ENCODE measurements at regions not wholly inside any gene's neighbourhood (a gene's known extent, or its start where the extent isn't known, plus 50 kb on each side); places are given as distances from the start of the nearest gene placed in this dataset.
"Not testable (repeated sequence)": the region's sequence is repeated elsewhere in the genome, so short reads cannot be mapped to it uniquely, and the experiment has no call there.

- no peak for DNase-seq
- intact Hi-C loops (cut with DNase I): loop anchor here (5.0 kb wide), 1 partner anchor 46 kb away; no protein-coding TSS in a partner anchor
Measured at GRCh38 chr20:19833395-19833794, 75.3 kb downstream of the RIN2 start.

GRCh38 chr20:19834287-19834686 is 76.2 kb downstream of the RIN2 start:
- no peak for DNase-seq
- intact Hi-C loops (cut with DNase I): loop anchor here (5.0 kb wide), 1 partner anchor 47 kb away; no protein-coding TSS in a partner anchor

- intact Hi-C loops (cut with DNase I): loop anchor here (5.0 kb wide), 1 partner anchor 47 kb away; no protein-coding TSS in a partner anchor
- no peak for DNase-seq
Measured at GRCh38 chr20:19834783-19835182, 76.7 kb downstream of the RIN2 start.

- intact Hi-C loops (cut with DNase I): no loop called here
- peak; percentile 47 to 97 (median 74) for DNase-seq
Measured at GRCh38 chr20:19835533-19836222, 77.6 kb downstream of the RIN2 start.

GRCh38 chr20:19838468-19838867 is 80.4 kb downstream of the RIN2 start:
- intact Hi-C loops (cut with DNase I): no loop called here
- no peak for DNase-seq

- DNase-seq: no peak
- intact Hi-C loops (cut with DNase I): no loop called here
Measured at GRCh38 chr20:19839053-19839452, 81.0 kb downstream of the RIN2 start.

- intact Hi-C loops (cut with DNase I): no loop called here
- no peak for DNase-seq
Measured at GRCh38 chr20:19840111-19840710, 82.2 kb downstream of the RIN2 start.

GRCh38 chr20:19841740-19842139 is 83.7 kb downstream of the RIN2 start:
- intact Hi-C loops (cut with DNase I): no loop called here
- no peak for DNase-seq

GRCh38 chr20:19844850-19845249 is 86.8 kb downstream of the RIN2 start:
- intact Hi-C loops (cut with DNase I); DNase-seq: not testable (repeated sequence)

GRCh38 chr20:19847383-19847782 is 89.3 kb downstream of the RIN2 start:
- intact Hi-C loops (cut with DNase I): no loop called here
- no peak for DNase-seq

- intact Hi-C loops (cut with DNase I): no loop called here
- DNase-seq: peak in 6 of 10 donors; percentile 16 to 90 (median 46)
Measured at GRCh38 chr20:19849341-19850197, 91.5 kb downstream of the RIN2 start.

GRCh38 chr20:19850198-19850533 is 92.1 kb downstream of the RIN2 start:
- intact Hi-C loops (cut with DNase I): no loop called here
- peak in 6 of 10 donors; percentile 35 to 89 (median 44) for DNase-seq

- intact Hi-C loops (cut with DNase I): no loop called here
- DNase-seq: peak in 1 of 10 donors; percentile 77
Measured at GRCh38 chr20:19851861-19852260, 93.8 kb downstream of the RIN2 start.

GRCh38 chr20:19855416-19855815 is 97.4 kb downstream of the RIN2 start:
- DNase-seq: no peak
- intact Hi-C loops (cut with DNase I): no loop called here

GRCh38 chr20:19858466-19859371 is 100.7 kb downstream of the RIN2 start:
- DNase-seq: no peak
- intact Hi-C loops (cut with DNase I): no loop called here

GRCh38 chr20:19859444-19859843 is 101.4 kb downstream of the RIN2 start:
- DNase-seq: no peak
- intact Hi-C loops (cut with DNase I): no loop called here

GRCh38 chr20:19860737-19861136 is 102.7 kb downstream of the RIN2 start:
- intact Hi-C loops (cut with DNase I): no loop called here
- no peak for DNase-seq

GRCh38 chr20:19861147-19861759 is 103.2 kb downstream of the RIN2 start:
- intact Hi-C loops (cut with DNase I): no loop called here
- DNase-seq: no peak

- intact Hi-C loops (cut with DNase I): no loop called here
- DNase-seq: no peak
Measured at GRCh38 chr20:19864130-19864529, 106.1 kb downstream of the RIN2 start.

- intact Hi-C loops (cut with DNase I): no loop called here
- no peak for DNase-seq
Measured at GRCh38 chr20:19866070-19866469, 108.0 kb downstream of the RIN2 start.
